Fibroblast of skin of abdomen (primary cell): ENCODE measurements at regions not wholly inside any gene's neighbourhood (a gene's known extent, or its start where the extent isn't known, plus 50 kb on each side); places are given as distances from the start of the nearest gene placed in this dataset.

ENCODE experiments used
- DNase-seq: peaks from one replicate; pipeline ENCODE4 v3.0.0-alpha.2; 2013

- DNase-seq = no peak
Measured at GRCh38 chr2:7983451-7983850, 698.4 kb upstream of the ID2 start.

GRCh38 chr2:7983912-7984311 is 697.9 kb upstream of the ID2 start:
- DNase-seq = no peak

- no peak for DNase-seq
Measured at GRCh38 chr2:7984693-7985353, 697.0 kb upstream of the ID2 start.

- no peak for DNase-seq
Measured at GRCh38 chr2:7986431-7986830, 695.4 kb upstream of the ID2 start.

GRCh38 chr2:7987992-7988391 is 693.9 kb upstream of the ID2 start:
- DNase-seq = no peak

- no peak for DNase-seq
Measured at GRCh38 chr2:7988440-7988839, 693.4 kb upstream of the ID2 start.

GRCh38 chr2:7989823-7990222 is 692.0 kb upstream of the ID2 start:
- DNase-seq = no peak

- DNase-seq = no peak
Measured at GRCh38 chr2:7992612-7993602, 688.9 kb upstream of the ID2 start.

- DNase-seq = no peak
Measured at GRCh38 chr2:7994397-7994951, 687.4 kb upstream of the ID2 start.

GRCh38 chr2:7997279-7997678 is 684.6 kb upstream of the ID2 start:
- no peak for DNase-seq

- DNase-seq = no peak
Measured at GRCh38 chr2:7999683-8000476, 682.0 kb upstream of the ID2 start.

- no peak for DNase-seq
Measured at GRCh38 chr2:8000870-8001269, 681.0 kb upstream of the ID2 start.

GRCh38 chr2:8002765-8003393 is 679.0 kb upstream of the ID2 start:
- peak; percentile 37 for DNase-seq

- DNase-seq = peak; percentile 96
Measured at GRCh38 chr2:8003462-8004075, 678.3 kb upstream of the ID2 start.

GRCh38 chr2:8004250-8004681 is 677.6 kb upstream of the ID2 start:
- DNase-seq = peak; percentile 86

GRCh38 chr2:8006181-8006580 is 675.7 kb upstream of the ID2 start:
- no peak for DNase-seq

GRCh38 chr2:8006626-8007025 is 675.2 kb upstream of the ID2 start:
- DNase-seq = no peak

GRCh38 chr2:8009010-8009597 is 672.8 kb upstream of the ID2 start:
- no peak for DNase-seq

- peak; percentile 46 for DNase-seq
Measured at GRCh38 chr2:8015848-8016600, 665.8 kb upstream of the ID2 start.

- no peak for DNase-seq
Measured at GRCh38 chr2:8016688-8017087, 665.2 kb upstream of the ID2 start.

- no peak for DNase-seq
Measured at GRCh38 chr2:8018956-8019355, 662.9 kb upstream of the ID2 start.
